RKO (cell line): ENCODE measurements at regions not wholly inside any gene's neighbourhood (a gene's known extent, or its start where the extent isn't known, plus 50 kb on each side); places are given as distances from the start of the nearest gene placed in this dataset.
A peak's percentile ranks its signal among the peaks of the same experiment; 100 is the strongest.
"Not testable (repeated sequence)": the region's sequence is repeated elsewhere in the genome, so short reads cannot be mapped to it uniquely, and the experiment has no call there.

Experiments used
- DNase-seq: peaks from one replicate; pipeline ENCODE4 v3.0.0-alpha.2; 2016; ENCODE audit warnings: low spot score

DNA sequence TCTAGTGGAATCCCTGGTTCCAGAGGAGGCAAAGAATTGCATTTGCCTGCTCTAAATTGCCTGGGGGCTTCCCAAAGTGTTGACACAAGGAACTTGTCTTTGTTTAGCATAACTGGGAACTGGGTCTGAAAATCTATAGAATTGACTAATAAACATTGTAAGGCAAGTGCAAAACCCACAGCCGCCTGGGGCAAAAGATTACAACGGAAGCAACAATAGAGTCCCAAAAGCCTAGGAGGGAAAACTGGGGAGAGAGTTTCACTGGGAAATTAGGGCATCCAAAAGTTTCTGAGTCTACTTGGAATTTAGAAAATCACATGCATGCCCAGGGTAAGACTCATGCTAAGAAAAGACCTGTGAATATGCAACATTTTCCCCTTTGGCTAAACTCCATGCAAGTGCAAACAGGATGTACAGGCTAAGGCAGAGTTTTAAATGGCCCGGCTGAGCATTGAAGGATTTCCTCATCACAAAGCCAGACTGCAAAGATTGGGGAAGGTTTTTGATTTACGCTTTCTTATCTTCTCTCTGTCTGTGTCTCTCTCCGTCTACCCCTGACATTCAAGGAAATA lies 725.3 kb upstream of the NCAM2 start:
- DNase-seq, result no peak

DNA sequence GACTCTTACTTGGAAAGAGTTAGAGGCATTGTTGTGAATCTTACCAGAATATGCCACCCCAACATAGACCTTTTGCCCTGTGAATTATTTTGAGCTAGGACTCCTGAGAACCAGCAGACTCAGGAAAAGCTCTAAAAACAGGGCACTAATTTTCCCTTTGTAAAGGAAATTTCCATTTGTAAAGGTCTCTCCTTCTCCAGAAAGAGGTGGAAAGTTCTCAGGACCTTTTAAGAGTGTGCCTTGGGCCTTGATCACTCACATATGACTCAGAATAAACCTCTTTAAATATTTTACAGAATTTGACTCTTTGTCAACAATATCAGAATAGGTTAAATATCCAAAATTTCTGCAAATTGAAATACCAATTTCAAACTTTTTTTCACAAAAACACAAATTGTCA lies 721.8 kb upstream of the NCAM2 start:
- DNase-seq, result no peak

DNA sequence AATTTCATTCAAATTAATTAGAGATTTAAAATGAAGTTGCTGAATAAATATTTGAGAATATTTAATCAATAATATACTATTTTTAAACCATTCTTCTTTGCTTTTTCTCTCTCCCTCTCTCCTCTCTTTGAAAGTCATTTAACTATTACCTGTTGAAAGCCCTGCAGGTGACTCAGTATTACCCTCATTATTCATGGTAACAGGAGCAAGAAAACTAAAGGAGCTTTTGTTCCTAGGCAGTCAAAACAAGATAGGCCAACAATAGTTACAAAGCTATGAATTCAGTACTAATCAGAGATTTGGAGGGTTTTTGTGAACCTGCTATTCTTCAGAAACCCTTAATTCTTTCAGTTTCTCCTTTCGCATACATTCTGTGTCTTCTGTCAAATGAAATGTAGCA lies 721.3 kb upstream of the NCAM2 start:
- DNase-seq, result no peak

DNA sequence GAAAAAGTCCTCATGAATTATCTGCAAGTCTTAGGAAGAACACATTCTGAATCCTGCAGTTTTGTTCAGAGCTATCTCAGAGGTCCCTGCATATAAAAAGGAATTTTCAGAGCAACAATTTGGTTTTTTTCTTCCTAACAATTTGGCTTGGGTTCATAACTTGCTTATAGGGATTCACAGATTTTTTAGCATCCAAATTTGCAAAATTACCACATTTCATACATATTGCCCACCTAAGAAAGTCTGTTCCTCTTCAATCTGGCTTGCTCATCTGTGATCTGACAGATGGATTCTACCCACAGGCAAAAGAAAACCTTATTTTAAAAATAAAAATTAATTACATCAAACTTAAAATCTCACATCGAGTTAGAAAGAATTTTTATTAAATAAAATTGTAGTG lies 714.4 kb upstream of the NCAM2 start:
- no peak for DNase-seq

DNA sequence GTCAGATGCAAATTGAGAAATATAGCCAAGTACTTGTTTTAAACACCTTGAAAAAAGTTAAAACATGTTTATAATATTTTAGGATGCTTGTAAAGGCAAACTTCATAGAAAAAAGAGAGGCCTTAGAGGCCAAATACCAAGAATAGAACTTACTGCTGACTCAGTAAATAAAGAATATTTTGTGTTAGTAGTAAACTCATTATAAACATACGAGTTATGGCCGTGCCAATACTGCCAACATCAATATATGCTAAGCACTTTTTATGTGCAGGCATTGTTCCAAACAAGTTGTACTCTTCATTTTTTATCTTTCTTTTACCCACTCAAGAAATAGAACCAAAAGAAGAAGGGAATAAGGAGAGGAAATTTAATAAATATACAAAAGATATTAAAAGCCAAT lies 705.9 kb upstream of the NCAM2 start:
- no peak for DNase-seq

DNA sequence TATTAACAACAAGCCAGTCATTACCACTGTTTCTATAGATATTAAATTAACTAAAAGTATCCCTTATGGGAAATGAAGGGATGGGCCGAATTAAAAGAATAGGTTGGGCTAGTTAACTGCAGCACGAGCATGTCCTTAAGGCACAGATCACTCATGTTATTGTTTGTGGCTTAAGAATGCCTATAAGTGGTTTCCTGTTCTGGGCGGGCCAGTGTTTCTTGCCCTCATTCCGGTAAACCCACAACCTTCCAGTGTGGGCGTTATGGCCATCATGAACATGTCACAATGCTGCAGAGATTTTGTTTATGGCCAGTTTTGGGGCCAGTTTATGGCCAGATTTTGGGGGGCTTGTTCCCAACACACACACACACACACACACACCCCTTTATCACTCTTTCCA lies 705.4 kb upstream of the NCAM2 start:
- DNase-seq, result not testable (repeated sequence)

DNA sequence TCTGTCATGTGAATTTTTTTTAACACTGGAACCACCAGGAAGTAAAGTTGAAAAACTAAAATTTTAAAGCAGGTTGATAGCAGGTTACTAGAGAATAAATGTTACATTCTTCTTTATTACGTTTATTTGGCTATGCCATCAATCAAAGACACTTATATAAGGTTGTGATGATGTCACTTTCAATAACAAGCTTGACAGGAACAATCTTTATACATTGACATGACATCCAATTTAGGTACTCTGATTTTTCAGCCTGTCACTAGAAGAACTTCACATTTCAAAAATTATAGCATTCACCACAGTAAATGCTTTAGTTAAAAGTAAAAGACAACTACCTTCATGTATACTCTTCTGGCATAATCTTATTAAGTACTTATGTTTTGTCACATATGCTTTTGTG lies 696.8 kb upstream of the NCAM2 start:
- DNase-seq, result no peak

DNA sequence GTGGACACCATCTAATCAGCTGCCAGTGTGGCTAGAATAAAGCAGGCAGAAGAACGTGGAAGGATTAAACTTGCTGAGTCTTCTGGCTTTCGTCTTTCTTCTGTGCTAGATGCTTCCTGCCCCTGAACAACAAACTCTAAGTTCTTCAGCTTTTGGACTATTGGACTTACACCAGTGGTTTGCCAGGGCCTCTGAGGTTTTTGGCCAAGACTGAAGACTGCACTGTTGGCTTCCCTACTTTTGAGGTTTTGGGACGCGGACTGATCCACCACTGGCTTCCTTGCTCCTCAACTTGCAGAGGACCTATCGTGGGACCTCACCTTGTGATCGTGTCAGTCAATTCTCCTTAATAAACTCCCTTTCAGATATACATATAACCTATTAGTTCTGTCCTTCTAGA lies 696.1 kb upstream of the NCAM2 start:
- no peak for DNase-seq

GRCh38 chr21:20306836-20307235 lies 691.4 kb upstream of the NCAM2 start:
- DNase-seq, result no peak

DNA sequence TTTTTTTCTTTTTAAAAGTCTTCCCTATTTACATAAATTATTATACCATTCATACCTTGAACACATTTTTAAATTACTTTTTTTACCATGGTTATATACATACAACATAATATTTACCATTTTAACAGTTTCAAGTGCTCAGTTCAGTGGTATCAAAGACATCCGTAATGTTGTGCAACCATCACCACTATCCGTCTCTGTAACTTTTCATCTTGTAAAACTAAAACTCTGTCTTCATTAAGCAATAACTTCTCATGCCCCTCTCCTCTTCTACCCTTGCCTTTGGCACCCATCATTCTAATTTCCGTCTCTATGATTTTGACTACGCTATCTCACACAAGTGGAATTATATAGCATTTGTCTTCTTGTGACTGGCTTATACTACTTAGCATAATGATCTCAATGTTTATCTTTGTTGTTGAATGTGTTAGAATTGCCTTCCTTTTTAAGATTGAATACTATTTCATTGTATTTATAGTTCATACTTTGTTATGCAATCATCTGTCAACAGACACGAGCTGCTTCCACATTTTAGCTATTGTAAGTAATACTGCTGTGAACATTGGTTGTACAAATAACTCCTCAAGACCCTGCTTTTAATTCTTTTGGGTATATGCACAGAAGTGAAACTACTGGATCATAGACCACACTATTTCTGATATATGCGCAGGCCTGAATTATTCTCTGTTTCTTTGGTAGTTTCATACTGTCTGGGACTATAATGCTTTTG lies 689.5 kb upstream of the NCAM2 start:
- DNase-seq, result no peak

- no peak for DNase-seq
Observed at GRCh38 chr21:20311234-20311787, 686.9 kb upstream of the NCAM2 start.

GRCh38 chr21:20313013-20313412 lies 685.2 kb upstream of the NCAM2 start:
- DNase-seq, result no peak

GRCh38 chr21:20315042-20315441 lies 683.2 kb upstream of the NCAM2 start:
- DNase-seq, result no peak

- peak; percentile 32 for DNase-seq
Observed at GRCh38 chr21:20329636-20330035, 668.6 kb upstream of the NCAM2 start.

DNA sequence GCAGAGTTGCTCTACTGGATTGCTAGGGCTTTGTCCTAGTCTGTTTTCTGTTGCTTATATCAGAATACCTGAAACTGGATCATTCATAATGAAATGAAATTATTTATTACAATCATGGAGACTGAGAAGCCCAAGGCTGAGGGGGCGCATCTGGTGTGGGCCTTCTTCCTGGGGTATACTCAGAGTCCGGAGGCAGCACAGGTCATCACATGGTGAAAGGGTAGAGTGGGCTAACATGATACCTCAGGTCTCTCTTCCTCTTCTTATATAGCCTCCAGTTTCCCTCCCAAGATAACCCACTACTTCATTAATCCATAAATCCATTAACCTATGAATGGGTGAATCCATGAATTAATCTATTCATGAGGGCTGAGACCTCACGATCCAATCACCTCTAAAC lies 667.6 kb upstream of the NCAM2 start:
- no peak for DNase-seq

GRCh38 chr21:20334585-20334984 lies 663.6 kb upstream of the NCAM2 start:
- DNase-seq, result no peak

DNA sequence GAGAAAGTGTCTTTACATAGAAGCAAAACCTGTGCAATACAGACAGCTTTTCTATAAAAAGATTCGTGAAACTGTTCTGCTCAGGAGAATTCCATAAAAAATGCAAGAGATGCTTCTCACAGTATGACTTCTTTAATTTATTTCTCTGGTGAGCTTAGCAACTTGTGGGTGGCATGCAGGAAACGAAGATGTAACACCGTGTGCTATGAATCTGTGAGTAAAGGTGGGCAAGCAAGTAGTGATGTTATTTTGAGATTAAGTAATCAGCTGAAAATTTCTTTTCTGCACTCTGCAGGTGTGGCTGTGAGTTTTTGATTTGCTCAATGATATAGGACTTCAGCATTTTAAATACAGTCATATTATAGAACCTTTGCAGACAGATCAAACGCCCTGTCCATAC lies 656.8 kb upstream of the NCAM2 start:
- DNase-seq, result no peak

GRCh38 chr21:20343186-20343585 lies 655.0 kb upstream of the NCAM2 start:
- DNase-seq, result no peak

DNA sequence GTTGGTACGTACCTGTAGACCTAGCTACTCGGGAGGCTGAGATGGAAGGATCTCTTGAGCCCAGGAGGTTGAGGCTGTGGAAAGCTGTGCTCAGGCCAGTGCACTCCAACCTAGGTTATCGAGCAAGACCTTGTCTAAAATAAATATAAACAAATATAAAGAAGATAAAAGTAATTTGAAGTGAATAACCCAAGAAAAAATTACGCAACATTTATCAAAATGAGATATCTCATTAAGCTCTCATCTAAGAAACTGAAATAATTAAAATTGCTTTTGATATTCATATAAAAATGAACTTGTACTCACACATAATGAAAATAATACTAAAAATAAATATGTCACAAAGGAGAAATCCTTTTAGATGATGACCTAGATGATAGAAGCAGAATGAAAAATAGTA lies 647.1 kb upstream of the NCAM2 start:
- DNase-seq, result no peak

DNA sequence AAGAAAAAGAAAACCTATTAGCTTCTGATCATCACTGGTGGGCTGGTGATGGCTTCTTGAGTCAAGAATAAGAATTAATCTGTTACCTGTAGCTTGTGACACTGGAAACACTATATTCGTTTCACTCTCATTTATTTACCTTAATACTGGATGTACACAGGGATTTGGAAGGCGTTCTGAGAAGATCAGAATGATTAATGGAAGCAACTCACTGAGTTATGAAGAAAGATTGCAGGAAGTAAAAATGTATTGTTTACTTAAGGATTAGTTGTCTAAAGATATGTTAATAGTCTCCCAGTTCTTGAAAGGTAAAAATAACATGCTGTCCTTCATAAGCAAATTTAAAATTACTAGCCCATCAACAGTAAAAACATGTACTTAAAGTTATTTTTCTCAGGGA lies 644.9 kb upstream of the NCAM2 start:
- DNase-seq, result no peak

DNA sequence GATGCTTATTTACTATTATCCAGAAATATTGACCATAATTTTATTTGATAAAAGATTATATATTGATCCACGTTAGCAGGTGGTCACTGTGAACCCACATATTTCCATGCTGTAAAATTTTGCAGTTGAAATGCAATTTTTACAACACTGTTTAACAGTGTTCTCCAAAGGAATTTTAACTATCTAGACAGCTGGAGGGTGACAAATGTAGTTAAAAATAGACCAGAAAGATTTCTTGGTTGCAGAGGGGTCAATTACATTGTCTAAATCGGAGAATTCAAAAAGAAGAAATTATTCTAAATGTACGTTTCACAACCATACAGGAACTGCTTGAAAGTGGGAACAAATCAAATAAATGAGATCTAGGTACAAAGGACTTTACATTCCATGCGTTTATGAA lies 625.2 kb upstream of the NCAM2 start:
- DNase-seq, result no peak

DNA sequence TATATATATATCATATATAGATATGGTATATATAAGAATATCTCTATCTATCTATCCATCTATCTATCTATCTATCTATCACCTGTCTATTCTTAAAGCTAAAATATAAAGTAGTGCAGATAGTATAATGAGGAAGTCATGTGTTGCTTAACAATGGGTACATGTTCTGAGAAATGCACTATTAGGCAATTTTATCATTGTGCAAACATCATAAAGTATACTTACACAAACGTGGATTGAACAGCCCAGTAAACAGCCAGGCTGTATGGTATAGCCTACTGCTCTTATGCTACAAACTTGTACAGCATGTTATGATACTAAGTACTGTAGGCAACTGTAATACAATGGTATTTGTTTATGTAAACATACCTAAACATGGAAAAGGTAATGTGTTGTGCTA lies 621.0 kb upstream of the NCAM2 start:
- no peak for DNase-seq

DNA sequence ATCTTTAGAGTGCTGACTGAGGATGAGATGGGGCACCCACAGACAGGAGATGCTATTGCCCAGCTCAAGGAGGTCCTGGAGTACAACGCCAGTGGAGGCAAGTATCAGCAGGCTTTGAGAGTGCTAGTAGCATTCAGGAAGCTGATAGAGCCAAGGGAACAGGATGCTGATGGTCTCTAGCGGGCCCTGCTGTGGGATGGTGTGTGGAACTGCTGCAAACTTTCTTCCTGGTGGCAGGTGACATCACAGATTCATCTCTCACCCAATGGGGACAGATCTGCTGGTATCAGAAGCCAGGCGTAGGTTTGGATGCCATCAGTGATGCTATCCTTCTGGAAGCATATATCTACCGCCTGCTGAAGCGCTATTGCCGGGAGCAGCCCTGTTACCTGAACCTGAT lies 609.8 kb upstream of the NCAM2 start:
- no peak for DNase-seq

DNA sequence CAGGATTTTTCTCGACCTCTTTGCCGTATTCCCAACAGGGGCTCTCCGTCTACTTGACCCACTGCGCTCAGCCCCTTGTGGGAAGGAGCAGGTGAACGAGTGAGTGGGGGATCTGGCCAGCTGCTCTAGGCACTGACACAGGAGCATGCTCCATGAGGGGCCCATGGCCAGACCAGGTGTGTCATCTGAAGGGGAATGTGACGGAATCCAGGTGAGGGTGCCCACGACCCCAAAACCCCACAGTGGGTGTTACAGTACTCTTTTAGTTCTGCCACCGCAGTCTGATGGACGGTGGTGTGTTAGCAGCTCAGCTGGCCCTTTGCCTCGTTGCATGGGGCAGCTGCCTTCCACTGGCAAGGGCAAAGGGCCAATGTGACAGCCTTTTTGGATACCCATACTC lies 601.4 kb upstream of the NCAM2 start:
- DNase-seq, result no peak
